ENCODE measurements at regions not wholly inside any gene's neighbourhood (a gene's known extent, or its start where the extent isn't known, plus 50 kb on each side); places are given as distances from the start of the nearest gene placed in this dataset.
"Not testable (repeated sequence)": the region's sequence is repeated elsewhere in the genome, so short reads cannot be mapped to it uniquely, and the experiment has no call there.

GRCh38 chr3:162984746-162985145 lies 1488.1 kb downstream of the OTOL1 start:
- no peak for DNase-seq (ENCODE audit: low read depth, low spot score)

DNA sequence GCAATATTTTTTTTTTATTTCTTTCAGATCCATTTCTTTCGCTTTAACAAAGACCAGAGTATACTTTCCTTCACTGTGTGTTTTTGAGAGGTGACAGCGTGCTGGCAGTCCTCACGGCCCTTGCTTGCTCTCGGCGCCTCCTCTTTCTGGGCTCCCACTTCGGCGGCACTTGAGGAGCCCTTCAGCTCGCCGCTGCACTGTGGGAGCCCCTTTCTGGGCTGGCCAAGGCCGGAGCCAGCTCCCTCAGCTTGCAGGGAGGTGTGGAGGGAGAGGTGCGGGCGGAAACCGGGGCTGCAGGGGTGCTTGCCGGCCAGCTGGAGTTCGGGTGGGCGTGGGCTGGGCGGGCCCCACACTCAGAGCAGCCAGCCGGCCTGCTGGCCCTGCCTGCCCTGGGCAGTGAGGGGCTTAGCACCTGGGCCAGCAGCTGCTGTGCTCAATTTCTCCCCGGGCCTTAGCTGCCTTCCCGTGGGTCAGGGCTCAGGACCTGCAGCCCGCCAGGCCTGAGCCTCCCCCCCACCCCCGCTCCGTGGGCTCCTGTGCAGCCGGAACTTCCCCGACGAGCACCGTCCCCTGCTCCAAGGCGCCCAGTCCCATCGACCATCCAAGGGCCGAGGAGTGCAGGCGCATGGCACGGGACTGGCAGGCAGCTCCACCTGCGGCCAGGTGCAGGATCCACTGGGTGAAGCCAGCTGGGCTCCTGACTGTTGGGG lies 1490.6 kb downstream of the OTOL1 start:
- DNase-seq (ENCODE audit: low read depth, low spot score): not testable (repeated sequence)

DNA sequence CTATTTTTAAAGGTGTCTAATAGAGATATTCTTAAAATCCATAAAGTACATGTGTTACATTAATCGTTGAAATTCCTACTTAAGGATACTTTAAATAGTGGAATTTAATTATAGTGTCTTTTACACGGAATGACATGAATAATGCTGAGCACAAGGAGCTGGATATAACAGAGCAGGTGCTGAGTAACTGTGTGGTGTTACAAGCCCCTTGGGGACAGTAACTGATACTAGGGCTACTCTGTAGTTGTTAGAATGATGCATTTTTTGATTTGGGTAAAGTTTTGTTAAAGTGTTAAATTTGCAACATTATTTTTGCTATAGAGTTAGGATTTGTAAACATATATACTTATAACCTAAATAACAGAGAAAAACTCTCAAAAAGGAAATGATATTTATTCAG lies 1496.1 kb downstream of the OTOL1 start:
- no peak for DNase-seq (ENCODE audit: low read depth, low spot score)

- DNase-seq (ENCODE audit: low read depth, low spot score): no peak
These were observed 1497.6 kb downstream of the OTOL1 start for GRCh38 chr3:162994165-162994564.

DNA sequence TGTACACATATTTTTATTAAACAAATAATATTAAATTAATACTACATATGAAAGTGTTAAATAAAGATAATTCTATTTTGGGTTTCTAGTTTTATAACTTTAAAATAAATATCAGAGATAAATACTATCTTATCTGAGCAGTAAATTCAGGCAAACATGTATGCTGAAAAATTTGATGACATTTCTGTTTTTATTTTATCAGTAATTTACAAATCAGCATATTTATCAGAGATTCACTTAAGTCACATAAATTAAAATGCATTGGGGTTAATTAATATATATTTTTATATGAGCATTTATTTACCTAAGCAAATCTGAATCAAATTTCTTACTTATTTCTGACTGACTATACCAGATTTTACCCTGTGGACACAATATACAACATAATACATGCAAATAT lies 1499.8 kb downstream of the OTOL1 start:
- no peak for DNase-seq (ENCODE audit: low read depth, low spot score)

GRCh38 chr3:162998205-162998604 lies 1501.6 kb downstream of the OTOL1 start:
- DNase-seq (ENCODE audit: low read depth, low spot score): no peak

DNA sequence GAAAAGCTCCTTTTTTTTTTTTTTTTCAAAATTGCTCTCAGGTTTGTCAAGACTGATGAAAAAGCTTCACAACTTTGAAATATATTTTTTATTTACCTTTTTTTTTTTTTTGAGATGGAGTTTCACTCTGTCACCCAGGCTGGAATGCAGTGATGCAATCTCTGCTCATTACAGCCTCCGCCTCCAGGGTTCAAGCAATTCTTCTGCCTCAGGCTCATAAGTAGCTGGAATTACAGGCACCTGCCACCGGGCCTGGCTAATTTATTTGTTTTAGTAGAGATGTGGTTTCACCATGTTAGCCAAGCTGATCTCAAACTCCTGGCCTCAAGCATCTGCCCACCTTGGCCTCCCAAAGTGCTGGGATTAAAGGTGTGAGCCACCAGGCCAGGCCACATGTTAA lies 1515.0 kb downstream of the OTOL1 start:
- no peak for DNase-seq (ENCODE audit: low read depth, low spot score)

DNA sequence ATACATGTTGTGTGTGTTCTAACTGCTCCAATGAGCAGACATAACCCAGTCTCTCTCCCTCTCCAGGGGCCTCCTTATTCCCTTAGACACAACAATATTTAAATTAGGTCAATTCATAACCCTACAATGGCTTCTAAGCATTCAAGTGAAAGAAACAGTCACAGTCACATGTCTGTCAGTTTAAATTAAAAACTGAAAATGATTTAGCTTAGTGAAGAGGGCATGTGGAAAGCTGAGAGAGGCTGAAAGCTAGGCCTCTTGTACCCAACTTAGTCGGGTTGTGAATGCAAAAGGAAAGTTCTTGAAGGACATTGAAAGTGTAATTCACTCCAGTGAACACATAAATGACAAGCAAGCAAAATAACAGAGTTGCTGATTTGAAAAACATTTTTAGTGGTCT lies 1519.6 kb downstream of the OTOL1 start:
- DNase-seq (ENCODE audit: low read depth, low spot score): no peak

- DNase-seq (ENCODE audit: low read depth, low spot score): no peak
These were observed 1521.5 kb downstream of the OTOL1 start for GRCh38 chr3:163018067-163018466.

DNA sequence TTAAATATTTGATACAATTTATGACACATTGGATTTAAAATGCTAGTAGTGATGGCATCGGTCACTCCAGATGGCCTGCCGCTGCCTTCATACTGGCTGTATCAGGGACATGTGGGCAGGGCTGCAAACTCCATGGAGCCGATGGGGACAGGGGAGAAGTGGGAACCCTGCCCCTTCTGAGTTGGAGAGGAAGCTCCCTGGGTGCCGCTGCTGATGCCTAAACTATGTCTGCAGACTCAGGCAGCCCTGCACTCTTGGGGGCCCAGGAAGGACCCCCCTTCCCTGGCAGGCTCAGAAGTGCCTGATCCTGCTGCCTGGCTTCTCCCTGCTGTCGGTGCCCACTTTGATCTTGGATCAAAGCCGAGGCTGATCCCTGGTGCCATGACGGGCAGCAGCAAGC lies 1522.1 kb downstream of the OTOL1 start:
- no peak for DNase-seq (ENCODE audit: low read depth, low spot score)

GRCh38 chr3:163019260-163019659 lies 1522.7 kb downstream of the OTOL1 start:
- DNase-seq (ENCODE audit: low read depth, low spot score): no peak

DNA sequence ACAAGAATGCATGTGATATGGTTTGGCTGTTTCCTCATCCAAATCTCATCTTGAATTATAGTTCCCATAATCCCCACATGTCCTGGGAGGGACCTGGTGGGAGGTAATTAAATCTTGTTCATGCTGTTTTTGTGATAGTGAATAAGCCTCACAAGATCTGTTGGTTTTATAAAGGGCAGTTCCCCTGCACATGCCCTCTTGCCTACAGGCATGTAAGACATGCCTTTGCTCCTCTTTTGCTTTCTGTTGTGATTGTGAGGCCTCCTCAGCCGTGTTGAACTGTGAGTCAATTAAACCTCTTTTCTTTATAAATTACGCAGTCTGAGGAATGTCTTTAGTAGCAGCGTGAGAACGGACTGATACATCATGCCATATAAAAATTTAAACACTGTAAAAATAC lies 1537.0 kb downstream of the OTOL1 start:
- DNase-seq (ENCODE audit: low read depth, low spot score): no peak

DNA sequence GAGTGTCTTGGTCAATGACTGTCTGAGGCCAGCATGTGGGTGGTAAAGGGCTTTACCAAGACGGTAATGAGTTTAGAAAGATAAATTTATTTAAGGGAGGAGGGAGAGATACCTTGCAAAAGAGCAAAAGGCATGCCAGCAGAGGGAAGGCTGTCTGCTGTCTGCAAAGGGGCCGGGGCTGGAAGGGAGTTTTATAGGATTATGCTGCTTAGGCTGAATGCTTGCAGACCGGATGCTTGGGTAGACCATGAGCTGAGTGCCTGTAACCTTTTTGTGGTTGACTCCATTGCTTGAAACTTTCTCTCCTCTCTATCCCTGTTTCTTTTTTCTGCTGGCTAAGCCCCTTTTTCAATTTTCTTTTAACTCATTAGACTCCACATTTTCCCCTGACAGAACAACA lies 1543.0 kb downstream of the OTOL1 start:
- no peak for DNase-seq (ENCODE audit: low read depth, low spot score)

DNA sequence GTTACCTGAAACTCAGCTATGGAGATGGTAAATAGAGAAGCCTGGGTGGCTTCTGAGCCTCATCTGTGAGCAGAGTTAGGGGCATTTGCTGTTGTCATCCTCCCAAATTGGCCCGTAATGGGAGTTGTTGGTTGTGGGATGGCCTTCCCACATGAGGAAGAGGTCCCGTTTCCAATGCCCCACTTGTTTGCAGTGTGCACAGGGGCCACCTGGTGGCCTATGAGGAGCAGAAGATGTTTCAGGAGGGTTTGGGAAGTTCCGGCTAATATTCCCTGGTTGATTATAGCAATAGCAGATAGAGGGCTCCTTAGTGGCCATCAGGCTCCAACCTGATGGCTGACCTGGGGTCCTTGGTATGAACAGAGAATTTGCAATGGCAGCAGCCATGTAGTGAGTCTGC lies 1546.5 kb downstream of the OTOL1 start:
- no peak for DNase-seq (ENCODE audit: low read depth, low spot score)

DNA sequence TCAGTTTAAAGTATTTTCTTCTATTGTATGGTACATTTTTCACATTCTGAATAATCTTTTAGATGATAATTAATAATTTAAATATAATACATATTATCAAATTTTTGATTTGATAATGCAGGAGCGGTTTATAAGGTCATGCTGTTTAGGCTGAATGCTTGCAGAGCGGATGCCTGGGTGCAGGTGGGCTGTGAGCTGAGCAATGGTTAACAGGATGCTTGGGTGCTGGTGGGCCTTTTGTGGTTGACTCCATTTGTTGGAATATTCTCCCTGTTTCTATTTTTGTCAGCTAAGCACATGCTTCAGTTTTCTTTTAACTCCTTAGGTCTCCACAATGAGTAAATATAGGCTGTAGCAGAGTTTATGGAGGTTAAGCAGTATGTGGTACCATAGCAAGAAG lies 1549.3 kb downstream of the OTOL1 start:
- DNase-seq (ENCODE audit: low read depth, low spot score): no peak

DNA sequence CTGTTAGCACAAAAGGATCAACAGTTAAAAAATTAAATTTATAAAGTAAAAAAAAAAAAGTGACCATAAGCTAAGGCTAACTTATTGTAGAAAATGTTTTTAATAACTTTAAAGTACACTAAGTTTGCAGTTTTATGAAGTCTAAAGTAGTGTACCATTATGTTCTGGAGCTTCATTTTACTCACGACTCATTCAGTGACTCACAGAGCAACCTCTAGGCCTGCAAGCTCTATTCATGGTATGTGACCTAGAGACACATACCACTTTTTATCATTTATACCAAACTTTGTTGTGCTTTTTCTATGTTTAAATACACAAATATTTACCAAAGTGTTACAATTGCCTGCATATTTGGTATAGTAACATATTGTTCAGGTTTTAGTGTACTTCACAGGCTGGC lies 1552.3 kb downstream of the OTOL1 start:
- DNase-seq (ENCODE audit: low read depth, low spot score): no peak

DNA sequence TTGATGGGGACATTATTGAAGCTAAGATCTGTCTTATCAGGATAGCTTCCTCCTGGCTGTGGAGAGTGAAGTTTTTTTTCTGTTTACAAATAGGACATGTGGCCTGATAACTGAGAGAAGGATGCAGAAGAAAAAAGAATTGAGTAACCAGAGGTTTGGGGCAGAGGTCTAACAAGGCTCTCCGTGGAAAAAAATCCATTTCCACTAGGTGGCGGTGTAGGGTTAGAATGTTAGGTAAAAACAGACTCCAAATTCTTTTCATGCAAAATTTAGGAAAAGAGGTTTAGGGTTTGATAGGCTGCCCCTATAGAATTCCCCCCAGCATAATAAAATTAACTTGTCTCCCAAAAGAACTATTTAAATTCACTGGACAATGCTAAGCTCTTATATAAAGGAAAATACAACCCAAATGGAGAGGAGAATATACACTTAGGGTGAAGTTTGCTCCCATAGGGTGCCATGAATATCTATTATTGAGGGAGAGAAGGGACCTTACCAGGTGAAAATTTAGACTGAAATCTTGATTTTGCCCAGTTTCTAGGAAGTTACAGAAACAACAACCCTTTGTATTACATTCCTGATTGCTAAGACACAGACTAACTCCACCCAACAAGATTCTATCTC lies 1560.4 kb downstream of the OTOL1 start:
- peak; percentile 35 for DNase-seq (ENCODE audit: low read depth, low spot score)

DNA sequence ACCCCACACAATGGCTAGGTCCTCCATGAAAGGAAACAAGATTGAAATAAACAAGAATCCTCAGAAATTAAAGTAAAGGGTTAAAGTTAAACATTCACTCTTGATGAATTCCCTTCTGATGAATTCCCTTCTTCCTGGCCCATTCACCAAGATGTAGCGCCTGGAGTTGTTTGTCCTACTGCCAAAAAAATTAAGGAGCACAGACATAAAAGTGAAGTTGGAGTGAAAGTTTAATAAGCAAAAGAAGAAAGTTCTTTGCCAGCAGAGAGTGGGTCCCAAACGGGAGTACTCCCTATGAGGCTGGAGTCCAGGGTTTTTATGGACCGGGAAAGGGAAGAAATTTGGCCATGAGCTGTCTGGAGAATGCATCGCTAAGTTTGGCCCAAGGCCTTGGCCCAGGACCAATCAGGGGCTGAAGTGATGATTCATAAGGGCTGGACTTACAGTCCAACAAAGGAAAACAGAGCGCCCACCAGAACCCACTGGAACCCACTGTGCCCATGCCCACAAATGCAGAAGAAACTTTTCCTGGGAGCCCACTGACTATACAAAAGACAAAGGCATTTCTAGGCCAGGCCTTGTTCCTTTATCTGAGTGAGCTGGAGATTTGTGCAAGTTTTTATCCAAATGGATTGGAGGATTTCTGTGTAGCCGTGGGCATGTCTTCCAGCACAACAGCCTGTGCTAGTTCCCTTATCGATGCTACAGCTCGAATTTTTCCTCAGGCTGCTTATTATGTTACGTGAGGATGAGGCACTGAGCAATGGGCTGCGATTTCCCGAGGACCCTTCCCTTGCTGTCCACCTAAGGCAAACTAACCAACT lies 1561.6 kb downstream of the OTOL1 start:
- no peak for DNase-seq (ENCODE audit: low read depth, low spot score)

- no peak for DNase-seq (ENCODE audit: low read depth, low spot score)
These were observed 1575.1 kb downstream of the OTOL1 start for GRCh38 chr3:163071713-163072112.

Data from smooth muscle cell of the brain vasculature (primary cell).